ENCODE measurements at regions not wholly inside any gene's neighbourhood (a gene's known extent, or its start where the extent isn't known, plus 50 kb on each side); places are given as distances from the start of the nearest gene placed in this dataset.

GRCh38 chr3:132854856-132855535, 132.8 kb upstream of the NPHP3 start:
- DNase-seq (ENCODE audit: low read depth) = no peak

GRCh38 chr3:132847849-132848625, 125.8 kb upstream of the NPHP3 start:
- no peak for DNase-seq (ENCODE audit: low read depth)
- TF ChIP-seq MYC (IDR thresholded peaks at IDR 0.05; ENCODE audit: low read depth, low read length) = no peak
- TF ChIP-seq MAX (IDR thresholded peaks at IDR 0.05; ENCODE audit: low read depth, low read length) = no peak
- no peak for TF ChIP-seq CTCF (IDR thresholded peaks at IDR 0.05; ENCODE audit: low read depth, low read length)
- TF ChIP-seq POLR2A (IDR thresholded peaks at IDR 0.05; ENCODE audit: extremely low read depth, insufficient read length) = no peak
- H3K4me3 ChIP-seq (ENCODE audit: low read depth, low read length) = no peak overlapping the region

More at GRCh38 chr3:132854856-132855535, 132.8 kb upstream of the NPHP3 start:
- no peak for TF ChIP-seq MAX (IDR thresholded peaks at IDR 0.05; ENCODE audit: low read depth, low read length)
- no peak overlapping the region for H3K4me3 ChIP-seq (ENCODE audit: low read depth, low read length)

GRCh38 chr3:132843851-132844553, 121.8 kb upstream of the NPHP3 start:
- no peak for TF ChIP-seq CTCF (IDR thresholded peaks at IDR 0.05; ENCODE audit: low read depth, low read length)
- no peak for TF ChIP-seq MAX (IDR thresholded peaks at IDR 0.05; ENCODE audit: low read depth, low read length)
- no peak for TF ChIP-seq POLR2A (IDR thresholded peaks at IDR 0.05; ENCODE audit: extremely low read depth, insufficient read length)
- TF ChIP-seq MYC (IDR thresholded peaks at IDR 0.05; ENCODE audit: low read depth, low read length) = no peak
- no peak overlapping the region for H3K4me3 ChIP-seq (ENCODE audit: low read depth, low read length)
- DNase-seq (ENCODE audit: low read depth) = no peak

GRCh38 chr3:132843349-132843748, 121.1 kb upstream of the NPHP3 start:
- no peak for DNase-seq (ENCODE audit: low read depth)
- H3K4me3 ChIP-seq (ENCODE audit: low read depth, low read length) = no peak overlapping the region
- no peak for TF ChIP-seq CTCF (IDR thresholded peaks at IDR 0.05; ENCODE audit: low read depth, low read length)
- no peak for TF ChIP-seq POLR2A (IDR thresholded peaks at IDR 0.05; ENCODE audit: extremely low read depth, insufficient read length)
- no peak for TF ChIP-seq MAX (IDR thresholded peaks at IDR 0.05; ENCODE audit: low read depth, low read length)
- TF ChIP-seq MYC (IDR thresholded peaks at IDR 0.05; ENCODE audit: low read depth, low read length) = no peak

GRCh38 chr3:132841621-132842020, 119.4 kb upstream of the NPHP3 start:
- no peak overlapping the region for H3K4me3 ChIP-seq (ENCODE audit: low read depth, low read length)
- no peak for DNase-seq (ENCODE audit: low read depth)
- TF ChIP-seq MYC (IDR thresholded peaks at IDR 0.05; ENCODE audit: low read depth, low read length) (no peak), CTCF (IDR thresholded peaks at IDR 0.05; ENCODE audit: low read depth, low read length) (no peak), MAX (IDR thresholded peaks at IDR 0.05; ENCODE audit: low read depth, low read length) (no peak)
